ENCODE measurements at regions not wholly inside any gene's neighbourhood (a gene's known extent, or its start where the extent isn't known, plus 50 kb on each side); places are given as distances from the start of the nearest gene placed in this dataset.
"Not testable (repeated sequence)": the region's sequence is repeated elsewhere in the genome, so short reads cannot be mapped to it uniquely, and the experiment has no call there.

DNA sequence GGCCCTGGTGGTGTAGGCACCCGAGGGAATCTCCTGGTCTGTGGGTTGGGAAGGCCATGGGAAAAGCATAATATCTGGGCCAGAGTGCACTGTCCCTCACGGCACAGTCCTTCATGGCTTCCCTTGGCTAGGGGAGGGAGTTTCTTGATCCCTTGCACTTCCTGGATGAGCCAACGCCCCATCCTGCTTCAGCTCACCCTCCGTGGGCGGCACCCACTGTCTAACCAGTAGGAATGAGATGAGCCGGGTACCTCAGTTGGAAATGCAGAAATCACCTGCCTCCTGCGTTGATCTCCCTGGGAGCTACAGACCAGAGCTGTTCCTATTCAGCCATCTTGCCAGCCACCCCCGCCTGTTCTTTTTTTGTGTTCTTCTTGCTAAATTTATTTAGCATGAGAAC is 134.4 kb downstream of the LEPR start:
- ATAC-seq (ENCODE audit: low FRiP score) = no peak
- 87 to 89% methylated on average over 8 of the region's 8 CpGs for WGBS, 2 donors

GRCh38 chr1:65558215-65558614 is 137.7 kb downstream of the LEPR start:
- H3K27ac ChIP-seq (ENCODE audit: low read depth in 1 of 2, low read length in 2 of 2) = no peak overlapping the region
- no peaks in the 10 kb centered on the region for H3K36me3 ChIP-seq (ENCODE audit: control insufficient read depth in 1 of 2, insufficient read depth in 2 of 2, low read length in 1 of 2)
- H3K4me1 ChIP-seq (ENCODE audit: control insufficient read depth in 1 of 2, insufficient read depth in 2 of 2, low read length in 2 of 2) = no peaks in the 10 kb centered on the region
- no peak for ATAC-seq (ENCODE audit: low FRiP score)
- no peaks in the 10 kb centered on the region for H3K9me3 ChIP-seq (ENCODE audit: control insufficient read depth, low read length)
- no peaks in the 10 kb centered on the region for H3K27me3 ChIP-seq (ENCODE audit: control insufficient read depth in 1 of 2, insufficient read depth in 2 of 2, low read length in 1 of 2)
- no peak for DNase-seq
- no peak overlapping the region for H3K4me3 ChIP-seq (ENCODE audit: low read length in 2 of 2)
- intact Hi-C loops (cut with DNase I) = no loop called here

More for the DNA sequence above, 134.4 kb downstream of the LEPR start:
- DNase-seq = peak in 1 of 2 donors; percentile 27
- Histone ChIP-seq H3K4me1 (ENCODE audit: control insufficient read depth in 1 of 2, insufficient read depth in 2 of 2, low read length in 2 of 2) (no peaks in the 10 kb centered on the region), H3K36me3 (ENCODE audit: control insufficient read depth in 1 of 2, insufficient read depth in 2 of 2, low read length in 1 of 2) (no peaks in the 10 kb centered on the region), H3K9me3 (ENCODE audit: control insufficient read depth, low read length) (no peaks in the 10 kb centered on the region), H3K4me3 (ENCODE audit: low read length in 2 of 2) (no peak overlapping the region), H3K27ac (ENCODE audit: low read depth in 1 of 2, low read length in 2 of 2) (no peak overlapping the region), H3K27me3 (ENCODE audit: control insufficient read depth in 1 of 2, insufficient read depth in 2 of 2, low read length in 1 of 2) (no peaks in the 10 kb centered on the region)
- intact Hi-C loops (cut with DNase I) = no loop called here

DNA sequence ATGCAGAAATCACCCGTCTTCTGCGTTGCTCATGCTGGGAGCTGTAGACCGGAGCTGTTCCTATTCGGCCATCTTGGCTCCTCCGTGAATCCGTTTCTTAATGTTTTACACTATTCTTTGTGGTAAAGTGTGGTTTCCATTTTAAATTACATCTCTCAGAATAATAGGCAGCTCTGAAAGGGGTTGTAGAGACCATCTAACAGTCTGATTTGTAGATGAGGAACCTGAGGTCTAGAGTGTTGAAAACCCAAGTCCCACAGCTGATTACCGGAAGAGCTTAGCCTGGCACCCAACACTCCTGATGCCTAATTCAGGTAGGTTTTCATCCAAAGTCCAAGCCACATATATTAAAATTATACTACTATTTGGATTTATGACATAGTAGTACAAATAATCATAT is 144.0 kb downstream of the LEPR start:
- Histone ChIP-seq H3K27ac (ENCODE audit: low read depth in 1 of 2, low read length in 2 of 2) (no peak overlapping the region), H3K4me1 (ENCODE audit: control insufficient read depth in 1 of 2, insufficient read depth in 2 of 2, low read length in 2 of 2) (no peaks in the 10 kb centered on the region), H3K27me3 (ENCODE audit: control insufficient read depth in 1 of 2, insufficient read depth in 2 of 2, low read length in 1 of 2) (no peaks in the 10 kb centered on the region), H3K9me3 (ENCODE audit: control insufficient read depth, low read length) (no peaks in the 10 kb centered on the region), H3K36me3 (ENCODE audit: control insufficient read depth in 1 of 2, insufficient read depth in 2 of 2, low read length in 1 of 2) (no peaks in the 10 kb centered on the region), H3K4me3 (ENCODE audit: low read length in 2 of 2) (no peak overlapping the region)
- ATAC-seq (ENCODE audit: low FRiP score) (no peak), DNase-seq (no peak)
- WGBS, 2 donors = 78 to 96% methylated on average over 5 to 7 of the region's 7 CpGs
- intact Hi-C loops (cut with DNase I) = no loop called here

DNA sequence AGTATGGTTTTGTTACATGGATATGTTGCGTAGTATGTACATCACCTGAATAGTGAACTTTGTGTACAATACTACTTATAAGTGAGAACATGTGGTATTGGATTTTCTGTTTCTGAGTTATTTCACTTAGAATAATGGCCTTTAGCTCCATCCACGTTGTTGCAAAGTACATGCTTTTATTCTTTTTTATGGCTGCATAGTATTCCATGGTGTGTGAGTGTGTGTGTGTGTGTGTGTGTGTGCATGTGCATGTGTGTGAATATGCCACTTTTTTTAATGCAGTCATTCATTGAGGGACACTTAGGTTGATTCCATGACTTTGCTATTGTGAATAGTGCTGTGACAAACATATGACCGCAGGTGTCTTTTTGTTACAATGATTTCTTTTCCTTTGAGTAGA is 147.8 kb downstream of the LEPR start:
- no peak overlapping the region for H3K4me3 ChIP-seq (ENCODE audit: low read length in 2 of 2)
- H3K36me3 ChIP-seq (ENCODE audit: control insufficient read depth in 1 of 2, insufficient read depth in 2 of 2, low read length in 1 of 2) = peaks cover 0 to 4% of the 10 kb centered on the region in 2 donors
- 67 to 86% methylated on average over 3 of the region's 3 CpGs for WGBS, 2 donors
- intact Hi-C loops (cut with DNase I) = no loop called here
- no peaks in the 10 kb centered on the region for H3K27me3 ChIP-seq (ENCODE audit: control insufficient read depth in 1 of 2, insufficient read depth in 2 of 2, low read length in 1 of 2)
- ATAC-seq (ENCODE audit: low FRiP score) = no peak
- H3K4me1 ChIP-seq (ENCODE audit: control insufficient read depth in 1 of 2, insufficient read depth in 2 of 2, low read length in 2 of 2) = no peaks in the 10 kb centered on the region
- no peaks in the 10 kb centered on the region for H3K9me3 ChIP-seq (ENCODE audit: control insufficient read depth, low read length)
- H3K27ac ChIP-seq (ENCODE audit: low read depth in 1 of 2, low read length in 2 of 2) = no peak overlapping the region
- DNase-seq = no peak

DNA sequence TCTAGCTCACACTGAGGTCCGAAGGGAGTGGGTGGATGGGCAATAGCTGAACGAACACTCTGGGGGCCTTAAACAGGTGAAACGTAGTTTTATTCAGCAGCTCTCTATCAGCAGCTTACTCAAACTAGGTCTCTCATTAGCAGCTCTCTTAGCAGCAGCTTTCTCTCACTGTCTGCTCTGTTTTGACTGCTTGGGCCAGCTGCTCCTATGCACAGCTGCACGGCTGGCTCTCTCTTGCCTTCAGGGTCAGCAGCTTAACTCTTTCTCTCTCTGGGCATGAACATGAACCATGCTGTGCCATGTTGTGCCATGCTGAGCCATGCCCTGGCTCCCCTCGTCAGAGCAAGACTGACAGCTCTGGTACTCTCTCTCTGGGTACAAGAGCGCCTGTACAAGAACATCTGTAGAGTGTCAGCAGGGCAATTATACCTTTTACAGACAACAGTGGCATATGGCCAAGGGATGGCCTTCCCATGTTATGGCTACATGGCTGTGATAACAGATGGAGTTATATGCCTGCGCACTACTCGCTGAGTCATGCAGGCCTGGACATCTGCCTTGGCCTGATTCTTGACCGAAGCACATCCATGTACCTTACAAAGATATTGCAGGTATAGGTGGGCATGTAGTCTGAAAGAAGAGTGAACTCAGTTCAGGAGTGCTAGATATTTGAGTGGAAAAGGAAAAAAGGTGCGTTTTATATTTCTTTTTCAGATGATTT is 152.4 kb downstream of the LEPR start:
- intact Hi-C loops (cut with DNase I) = no loop called here
- 77 to 85% methylated on average over 10 of the region's 10 CpGs for WGBS, 2 donors
- ATAC-seq (ENCODE audit: low FRiP score) = no peak

DNA sequence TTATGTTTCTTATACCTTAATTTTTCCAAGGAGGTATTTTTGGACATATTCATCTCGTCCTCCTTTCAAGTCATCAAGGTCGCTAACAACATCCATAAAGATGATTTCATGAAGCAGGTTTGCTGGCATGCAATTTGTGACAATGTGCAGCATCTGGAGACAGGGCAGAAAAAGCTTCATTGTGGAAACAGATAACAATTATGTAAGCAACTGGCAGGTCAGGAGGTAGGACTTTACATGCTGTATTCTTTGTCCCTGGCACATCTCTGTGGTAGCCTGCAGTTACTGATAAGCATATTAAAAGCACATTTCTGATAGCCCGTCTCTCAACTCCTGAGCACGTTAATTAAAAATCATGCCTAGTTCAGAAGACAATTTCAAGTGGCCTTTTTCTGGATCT is 156.8 kb downstream of the LEPR start:
- Histone ChIP-seq H3K4me1 (ENCODE audit: control insufficient read depth in 1 of 2, insufficient read depth in 2 of 2, low read length in 2 of 2) (no peaks in the 10 kb centered on the region), H3K4me3 (ENCODE audit: low read length in 2 of 2) (no peak overlapping the region), H3K36me3 (ENCODE audit: control insufficient read depth in 1 of 2, insufficient read depth in 2 of 2, low read length in 1 of 2) (peaks cover 0 to 7% of the 10 kb centered on the region in 2 donors), H3K27me3 (ENCODE audit: control insufficient read depth in 1 of 2, insufficient read depth in 2 of 2, low read length in 1 of 2) (no peaks in the 10 kb centered on the region), H3K9me3 (ENCODE audit: control insufficient read depth, low read length) (no peaks in the 10 kb centered on the region), H3K27ac (ENCODE audit: low read depth in 1 of 2, low read length in 2 of 2) (no peak overlapping the region)
- DNase-seq = no peak
- ATAC-seq (ENCODE audit: low FRiP score) = no peak
- 87 to 90% methylated on average over 4 of the region's 4 CpGs for WGBS, 2 donors
- intact Hi-C loops (cut with DNase I) = no loop called here

More for the DNA sequence above, 152.4 kb downstream of the LEPR start:
- H3K4me1 ChIP-seq (ENCODE audit: control insufficient read depth in 1 of 2, insufficient read depth in 2 of 2, low read length in 2 of 2) = no peaks in the 10 kb centered on the region
- peaks cover 0 to 7% of the 10 kb centered on the region in 2 donors for H3K36me3 ChIP-seq (ENCODE audit: control insufficient read depth in 1 of 2, insufficient read depth in 2 of 2, low read length in 1 of 2)
- H3K4me3 ChIP-seq (ENCODE audit: low read length in 2 of 2) = no peak overlapping the region
- no peaks in the 10 kb centered on the region for H3K27me3 ChIP-seq (ENCODE audit: control insufficient read depth in 1 of 2, insufficient read depth in 2 of 2, low read length in 1 of 2)
- H3K9me3 ChIP-seq (ENCODE audit: control insufficient read depth, low read length) = no peaks in the 10 kb centered on the region
- no peak overlapping the region for H3K27ac ChIP-seq (ENCODE audit: low read depth in 1 of 2, low read length in 2 of 2)
- peak in 1 of 2 donors; percentile 40 for DNase-seq

DNA sequence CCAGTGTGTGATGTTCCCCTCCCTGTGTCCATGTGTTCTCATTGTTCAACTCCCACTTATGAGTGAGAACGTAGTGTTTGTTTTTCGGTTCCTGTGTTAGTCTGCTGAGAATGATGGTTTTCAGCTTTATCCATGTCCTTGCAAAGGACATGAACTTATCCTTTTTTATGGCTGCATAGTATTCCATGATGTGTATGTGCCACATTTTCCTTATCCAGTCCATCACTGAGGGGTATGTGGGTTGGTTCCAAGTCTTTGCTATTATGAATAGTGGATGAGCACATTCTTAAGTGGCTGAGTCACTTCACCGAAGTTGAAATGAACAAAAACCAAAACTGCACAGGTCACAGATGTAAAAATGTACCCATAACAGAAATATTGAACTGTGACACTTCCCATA is 157.5 kb downstream of the LEPR start:
- ATAC-seq (ENCODE audit: low FRiP score) = not testable (repeated sequence)

DNA sequence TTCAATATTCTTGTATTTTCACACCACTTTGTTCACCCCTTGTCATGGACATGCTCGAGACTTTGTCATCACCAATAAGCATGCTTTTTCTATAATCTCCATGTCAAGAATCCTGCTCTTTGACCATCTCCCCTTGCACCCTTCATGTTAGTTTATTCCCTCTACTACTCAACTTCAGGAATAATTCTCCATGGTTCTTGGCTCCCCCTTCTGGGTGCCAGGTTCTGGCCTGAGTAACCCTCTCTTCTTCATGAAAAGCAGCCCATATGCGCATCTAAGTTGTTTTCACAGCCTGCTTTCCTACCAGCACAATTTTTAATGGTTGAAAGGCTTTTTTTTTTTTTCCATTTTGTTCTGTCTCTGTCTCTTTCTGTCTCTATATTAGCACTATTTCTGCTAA is 160.7 kb downstream of the LEPR start:
- ATAC-seq (ENCODE audit: low FRiP score) (no peak), DNase-seq (no peak)
- Histone ChIP-seq H3K9me3 (ENCODE audit: control insufficient read depth, low read length) (no peaks in the 10 kb centered on the region), H3K27ac (ENCODE audit: low read depth in 1 of 2, low read length in 2 of 2) (no peak overlapping the region), H3K4me3 (ENCODE audit: low read length in 2 of 2) (no peak overlapping the region), H3K27me3 (ENCODE audit: control insufficient read depth in 1 of 2, insufficient read depth in 2 of 2, low read length in 1 of 2) (no peaks in the 10 kb centered on the region), H3K4me1 (ENCODE audit: control insufficient read depth in 1 of 2, insufficient read depth in 2 of 2, low read length in 2 of 2) (no peaks in the 10 kb centered on the region), H3K36me3 (ENCODE audit: control insufficient read depth in 1 of 2, insufficient read depth in 2 of 2, low read length in 1 of 2) (peaks cover 0 to 1% of the 10 kb centered on the region in 2 donors)
- intact Hi-C loops (cut with DNase I) = no loop called here
- 62 to 88% methylated on average over 2 of the region's 2 CpGs for WGBS, 2 donors

More for the DNA sequence above, 157.5 kb downstream of the LEPR start:
- H3K9me3 ChIP-seq (ENCODE audit: control insufficient read depth, low read length); H3K36me3 ChIP-seq (ENCODE audit: control insufficient read depth in 1 of 2, insufficient read depth in 2 of 2, low read length in 1 of 2); intact Hi-C loops (cut with DNase I); H3K27ac ChIP-seq (ENCODE audit: low read depth in 1 of 2, low read length in 2 of 2); H3K4me3 ChIP-seq (ENCODE audit: low read length in 2 of 2); H3K27me3 ChIP-seq (ENCODE audit: control insufficient read depth in 1 of 2, insufficient read depth in 2 of 2, low read length in 1 of 2); DNase-seq; H3K4me1 ChIP-seq (ENCODE audit: control insufficient read depth in 1 of 2, insufficient read depth in 2 of 2, low read length in 2 of 2): not testable (repeated sequence)
- 93 to 95% methylated on average over 3 of the region's 3 CpGs for WGBS, 2 donors

DNA sequence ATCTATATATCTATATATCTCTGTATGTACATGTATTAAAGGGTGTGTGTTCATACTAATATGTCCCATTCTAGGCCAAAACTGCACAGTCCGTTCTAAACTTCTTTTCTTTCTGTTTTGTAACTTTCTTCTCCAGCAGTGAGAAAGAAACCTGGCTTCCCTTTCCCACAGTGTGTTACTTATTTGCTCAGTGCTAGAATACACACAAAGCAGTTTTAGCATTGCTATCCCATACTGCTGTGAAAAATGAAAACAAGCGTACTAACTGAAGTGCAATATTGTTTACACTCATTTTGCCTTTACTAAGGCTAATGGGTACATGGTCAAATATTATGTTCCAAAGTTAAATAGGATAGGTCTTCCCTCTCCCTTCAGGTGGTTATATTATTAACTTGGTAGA is 163.9 kb downstream of the LEPR start:
- H3K4me3 ChIP-seq (ENCODE audit: low read length in 2 of 2) = no peak overlapping the region
- intact Hi-C loops (cut with DNase I) = no loop called here
- no peaks in the 10 kb centered on the region for H3K4me1 ChIP-seq (ENCODE audit: control insufficient read depth in 1 of 2, insufficient read depth in 2 of 2, low read length in 2 of 2)
- H3K27me3 ChIP-seq (ENCODE audit: control insufficient read depth in 1 of 2, insufficient read depth in 2 of 2, low read length in 1 of 2) = no peaks in the 10 kb centered on the region
- DNase-seq (no peak), ATAC-seq (ENCODE audit: low FRiP score) (no peak)
- WGBS, 2 donors = 91 to 94% methylated on average over 2 of the region's 2 CpGs
- H3K9me3 ChIP-seq (ENCODE audit: control insufficient read depth, low read length) = no peaks in the 10 kb centered on the region
- H3K27ac ChIP-seq (ENCODE audit: low read depth in 1 of 2, low read length in 2 of 2) = no peak overlapping the region
- no peaks in the 10 kb centered on the region for H3K36me3 ChIP-seq (ENCODE audit: control insufficient read depth in 1 of 2, insufficient read depth in 2 of 2, low read length in 1 of 2)
